ENCODE measurements at regions not wholly inside any gene's neighbourhood (a gene's known extent, or its start where the extent isn't known, plus 50 kb on each side); places are given as distances from the start of the nearest gene placed in this dataset.

- no peak for DNase-seq (ENCODE audit: low read depth in 2 of 3, low spot score in 2 of 3)
Observed at GRCh38 chr9:86732514-86733171, 214.7 kb downstream of the GAS1 start.

DNA sequence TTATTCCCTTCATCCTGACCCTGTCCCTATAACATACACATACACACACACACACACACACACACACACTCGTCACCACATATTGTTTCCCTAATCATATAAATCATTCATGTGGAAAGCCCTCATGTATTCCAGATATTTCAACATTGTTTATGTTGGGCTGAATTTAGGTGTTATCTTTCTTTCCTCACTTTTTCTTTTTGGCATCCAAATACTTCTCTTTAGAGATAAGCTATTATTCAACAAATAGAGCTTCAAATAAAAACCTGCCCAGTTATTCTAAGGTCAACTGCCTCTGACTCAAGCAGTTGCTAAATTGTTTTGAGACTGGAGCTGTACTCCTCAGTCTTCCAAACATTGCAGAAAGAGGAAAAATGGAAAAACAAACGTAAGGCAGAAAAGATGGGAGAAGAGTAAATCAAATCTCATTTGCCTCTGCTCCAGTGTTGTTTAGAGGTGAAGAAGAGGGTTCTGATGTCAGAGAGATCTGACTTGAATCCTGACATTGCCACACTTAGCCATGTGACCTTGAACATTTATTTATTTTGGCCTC is 215.7 kb downstream of the GAS1 start:
- DNase-seq (ENCODE audit: low read depth in 2 of 3, low spot score in 2 of 3): no peak

DNA sequence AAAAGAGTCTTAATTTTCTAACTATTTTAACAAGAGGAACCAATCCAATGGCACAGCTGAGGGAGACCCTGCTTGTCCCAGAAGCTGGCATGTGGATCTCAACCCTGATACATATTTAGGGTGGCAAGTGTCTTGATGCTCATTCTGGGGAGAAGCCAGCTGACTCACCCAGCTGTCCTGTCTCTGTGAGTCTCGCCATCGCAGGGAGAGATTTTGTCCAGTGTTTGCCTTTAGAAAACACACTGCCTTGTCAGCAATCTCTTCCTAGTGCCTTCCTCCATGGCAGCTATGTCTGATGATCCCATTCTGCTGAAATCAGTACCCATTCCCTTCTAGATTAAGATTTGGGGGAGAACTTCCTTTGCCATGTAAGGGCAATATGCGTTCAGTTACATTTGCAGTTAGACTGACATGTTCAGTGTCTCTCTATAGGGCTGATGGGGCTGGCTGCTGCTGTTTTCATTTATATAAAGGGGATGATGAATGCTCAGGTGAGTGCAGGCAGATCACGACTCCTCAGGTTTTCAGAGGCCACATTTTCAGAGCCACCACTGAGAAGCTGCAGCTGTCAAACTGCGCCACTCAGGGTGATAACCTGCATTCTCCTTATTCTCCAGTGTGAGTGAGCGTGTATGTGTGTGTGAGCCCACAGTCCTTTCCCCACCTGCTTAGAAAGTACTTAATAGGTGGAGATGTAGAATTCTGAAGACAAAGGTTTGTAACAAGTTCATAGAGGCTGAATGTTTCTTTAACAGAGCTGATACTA is 217.0 kb downstream of the GAS1 start:
- no peak for DNase-seq (ENCODE audit: low read depth in 2 of 3, low spot score in 2 of 3)

- no peak for DNase-seq (ENCODE audit: low read depth in 2 of 3, low spot score in 2 of 3)
Observed at GRCh38 chr9:86724529-86724928, 222.8 kb downstream of the GAS1 start.

DNA sequence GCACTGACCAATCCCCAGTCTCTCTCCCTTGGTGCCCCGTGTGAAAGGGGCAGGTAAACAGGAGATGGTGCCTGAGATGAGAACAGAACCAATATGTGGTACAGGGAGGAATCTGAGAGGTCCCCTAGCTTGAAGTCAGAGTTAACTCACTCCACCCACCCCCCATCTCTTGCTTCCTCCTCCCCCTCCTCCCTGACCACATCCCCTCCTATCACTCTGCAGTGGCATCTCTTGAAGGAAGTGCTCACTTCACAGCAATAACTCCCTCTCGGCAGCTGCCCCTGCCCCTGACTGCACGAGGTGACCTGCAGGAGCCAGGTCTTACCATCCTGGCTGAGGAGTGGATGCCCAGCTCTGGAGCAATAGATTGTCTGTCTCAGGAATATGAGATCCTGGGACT is 224.0 kb downstream of the GAS1 start:
- no peak for DNase-seq (ENCODE audit: low read depth in 2 of 3, low spot score in 2 of 3)

GRCh38 chr9:86722706-86723075 is 224.6 kb downstream of the GAS1 start:
- no peak for DNase-seq (ENCODE audit: low read depth in 2 of 3, low spot score in 2 of 3)

DNA sequence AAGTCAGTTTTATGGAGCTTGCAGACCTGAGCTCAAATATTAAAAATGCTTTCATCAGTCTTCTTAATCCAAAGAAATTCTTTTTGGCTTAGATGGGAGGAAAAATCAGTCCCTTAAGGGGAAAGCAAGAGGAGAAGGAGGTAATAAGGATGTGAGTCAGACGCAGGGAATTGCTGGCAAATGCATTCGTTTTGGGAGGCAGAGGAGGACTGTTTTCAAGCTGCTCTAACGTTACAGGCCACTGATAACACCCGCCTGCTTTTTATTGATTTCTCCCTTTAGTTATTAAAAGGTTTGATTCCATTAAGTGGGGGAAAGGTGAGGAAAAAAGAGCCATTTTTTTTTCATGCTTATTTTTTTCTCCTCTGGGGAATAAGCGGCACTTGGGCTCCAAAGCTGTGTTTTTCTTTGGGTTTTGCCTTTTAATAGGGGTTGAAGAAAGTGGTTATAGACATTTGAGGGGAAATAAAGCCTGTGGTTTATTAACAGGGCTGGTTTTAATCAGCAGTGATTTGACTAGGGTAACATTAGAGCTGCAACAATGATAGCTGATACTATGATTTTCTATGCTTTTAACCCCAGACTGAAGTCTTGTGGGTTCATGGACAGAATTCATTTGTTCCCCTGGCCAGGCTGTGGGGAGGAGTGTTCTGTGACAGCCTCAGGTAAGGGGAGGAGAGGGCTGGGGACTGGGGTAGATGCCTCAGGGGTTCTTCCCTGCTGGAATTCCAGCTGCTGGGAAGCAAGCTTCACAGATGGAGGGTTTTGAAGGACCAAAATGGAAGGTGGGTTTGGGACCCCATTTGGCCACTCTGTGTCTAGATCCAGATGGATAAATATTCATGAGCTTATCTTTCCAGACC is 225.2 kb downstream of the GAS1 start:
- no peak for DNase-seq (ENCODE audit: low read depth in 2 of 3, low spot score in 2 of 3)

DNA sequence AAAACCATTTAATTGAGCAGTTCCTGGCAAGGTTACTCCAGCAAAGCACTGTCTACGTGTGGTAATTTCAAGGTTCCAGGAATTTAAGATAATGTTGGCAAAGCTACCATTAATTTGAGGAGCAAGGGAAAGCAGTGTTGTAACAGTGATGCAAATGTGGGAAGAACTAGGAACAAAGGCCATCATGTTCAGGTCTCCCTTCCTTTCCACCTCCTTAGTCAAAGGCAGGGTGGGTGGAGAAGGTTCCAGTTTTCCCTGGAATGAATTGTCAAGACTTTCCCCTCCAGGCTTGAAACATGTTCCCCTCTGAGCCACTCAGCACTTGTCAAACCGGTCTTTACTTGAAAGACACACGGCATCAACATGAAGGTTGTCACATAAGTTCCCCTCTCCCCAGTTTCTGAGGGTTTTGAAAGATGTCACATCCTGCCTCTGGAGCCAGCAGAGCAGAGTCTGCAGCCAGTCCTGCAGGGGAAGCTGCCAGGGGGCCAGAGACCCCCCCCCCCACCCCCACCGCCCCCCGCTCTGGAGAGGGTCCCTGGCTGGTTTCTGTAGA is 226.0 kb downstream of the GAS1 start:
- DNase-seq (ENCODE audit: low read depth in 2 of 3, low spot score in 2 of 3): no peak

DNA sequence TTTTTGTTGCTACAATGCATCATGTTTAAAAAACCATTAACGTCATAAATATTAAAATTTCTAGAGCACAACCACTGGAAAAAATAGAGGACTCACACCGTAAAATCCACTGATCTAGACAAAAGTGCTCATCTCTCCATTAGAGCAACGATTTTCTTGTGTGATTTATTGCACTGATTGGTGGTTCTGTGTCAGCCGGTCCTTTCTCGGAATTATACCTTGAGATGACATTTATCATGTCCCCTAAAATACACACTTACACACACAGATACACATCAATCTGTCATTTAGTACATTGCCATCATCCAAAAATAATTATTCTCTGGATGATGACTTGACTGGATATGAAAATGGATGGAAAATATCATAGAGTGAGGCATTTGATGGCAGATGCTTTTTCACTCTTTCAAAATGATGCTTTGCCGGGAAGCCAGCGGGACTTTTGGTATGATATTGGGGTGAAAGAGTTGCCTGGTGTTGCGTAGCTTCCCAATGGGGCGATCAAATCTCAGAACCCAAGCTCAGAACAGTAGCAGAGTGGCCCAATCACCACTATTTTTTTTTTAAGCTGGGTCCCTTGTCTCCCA is 226.6 kb downstream of the GAS1 start:
- no peak for DNase-seq (ENCODE audit: low read depth in 2 of 3, low spot score in 2 of 3)

DNA sequence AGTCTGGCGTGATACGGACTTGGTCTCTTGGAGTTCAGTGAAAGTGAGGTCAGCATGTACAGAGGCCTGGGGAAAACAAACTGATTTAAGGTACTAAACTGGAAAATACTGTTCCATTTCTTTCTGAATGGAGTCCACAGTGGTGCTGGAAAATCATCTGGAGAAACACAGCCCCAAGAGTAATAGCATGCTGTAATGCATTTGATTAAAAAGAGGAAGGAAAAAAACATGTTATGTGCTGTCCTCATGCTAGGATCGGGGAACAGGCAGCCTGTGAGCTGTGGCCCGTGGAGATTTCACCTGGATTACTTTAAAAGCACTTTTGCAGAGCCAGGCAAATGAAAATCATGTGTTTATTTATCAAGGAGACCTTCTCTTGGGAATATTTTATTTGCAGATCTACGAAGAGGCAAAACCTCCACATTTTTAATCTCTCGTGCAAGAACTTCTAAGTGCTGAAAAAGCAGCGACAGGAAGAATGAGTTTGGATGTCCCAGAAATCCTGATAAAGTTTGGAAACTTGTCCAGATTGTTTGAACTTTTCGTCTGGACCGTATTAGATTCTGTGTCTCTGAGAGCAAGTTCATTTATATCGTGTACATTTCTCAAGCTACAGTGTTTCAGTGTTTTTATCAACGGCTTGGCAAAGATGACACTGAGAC is 228.8 kb downstream of the GAS1 start:
- DNase-seq (ENCODE audit: low read depth in 2 of 3, low spot score in 2 of 3): no peak

GRCh38 chr9:86716326-86716922 is 230.9 kb downstream of the GAS1 start:
- DNase-seq (ENCODE audit: low read depth in 2 of 3, low spot score in 2 of 3): no peak

- no peak for DNase-seq (ENCODE audit: low read depth in 2 of 3, low spot score in 2 of 3)
Observed at GRCh38 chr9:86714999-86715398, 232.3 kb downstream of the GAS1 start.

DNA sequence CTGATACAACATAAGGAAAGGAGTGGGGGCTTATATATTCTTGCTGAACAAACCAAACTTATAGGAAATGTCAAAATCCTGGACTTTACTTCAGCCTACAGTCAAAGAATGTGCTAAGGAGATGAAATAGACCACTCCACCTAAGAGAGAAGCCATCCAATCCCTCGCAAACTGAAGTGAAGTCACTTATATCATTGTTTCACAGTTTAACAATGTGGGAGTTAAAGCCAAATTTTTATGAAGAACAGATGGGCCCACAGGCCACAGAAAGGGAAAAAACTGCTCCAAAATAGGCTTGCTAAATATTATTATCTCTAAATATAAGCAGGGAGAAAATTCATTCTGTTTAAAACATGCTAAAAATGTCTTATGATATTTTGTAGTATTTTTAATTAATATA is 233.3 kb downstream of the GAS1 start:
- no peak for DNase-seq (ENCODE audit: low read depth in 2 of 3, low spot score in 2 of 3)

- no peak for DNase-seq (ENCODE audit: low read depth in 2 of 3, low spot score in 2 of 3)
Observed at GRCh38 chr9:86713470-86713869, 233.8 kb downstream of the GAS1 start.

- no peak for DNase-seq (ENCODE audit: low read depth in 2 of 3, low spot score in 2 of 3)
Observed at GRCh38 chr9:86708918-86709835, 238.1 kb downstream of the GAS1 start.

DNA sequence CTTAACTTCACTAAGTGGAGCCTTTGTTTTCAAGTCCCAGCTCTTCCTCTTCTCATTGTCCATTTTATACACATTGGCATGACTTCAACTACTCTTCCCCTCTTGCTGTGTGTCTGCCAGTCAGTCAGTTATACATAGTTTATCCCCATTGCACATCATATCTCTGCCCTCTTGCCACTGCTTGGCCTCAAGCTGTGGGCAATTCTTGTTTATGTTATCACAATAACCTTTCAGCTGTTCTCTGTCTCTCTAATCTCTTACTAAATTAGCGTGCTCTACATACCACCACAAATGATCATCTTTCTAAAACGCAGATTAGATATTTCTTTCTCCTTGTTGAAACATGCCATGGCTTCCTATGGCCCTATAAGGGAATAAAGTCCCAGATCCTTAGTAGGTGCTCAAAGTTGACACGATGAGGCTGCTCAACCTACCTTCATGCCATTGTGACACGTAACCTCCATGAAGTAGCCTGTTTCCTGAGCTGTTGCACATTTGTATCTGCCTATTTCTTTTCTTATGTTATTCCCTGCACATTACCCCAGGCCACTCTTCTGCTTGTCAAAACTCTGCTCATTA is 239.3 kb downstream of the GAS1 start:
- no peak for DNase-seq (ENCODE audit: low read depth in 2 of 3, low spot score in 2 of 3)

- DNase-seq (ENCODE audit: low read depth in 2 of 3, low spot score in 2 of 3): no peak
Observed at GRCh38 chr9:86706391-86706790, 240.9 kb downstream of the GAS1 start.

DNA sequence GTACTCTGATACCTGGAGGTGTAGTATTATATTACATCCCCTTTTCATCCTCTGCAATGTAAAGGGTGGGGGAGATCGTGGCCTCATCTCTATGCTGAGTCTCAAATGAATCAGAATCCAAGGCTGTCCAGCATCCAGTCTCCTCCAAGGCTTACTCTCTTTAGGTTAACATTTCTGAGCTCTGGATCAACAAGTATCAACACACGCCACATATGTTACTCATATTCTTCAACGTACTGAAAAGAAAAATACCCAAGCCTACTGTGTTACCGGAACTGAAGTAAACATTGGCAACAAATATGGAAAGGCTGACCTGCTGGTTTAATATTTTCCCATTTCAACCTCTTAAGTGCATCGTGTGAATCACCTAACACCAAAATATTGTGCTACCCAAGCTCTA is 241.8 kb downstream of the GAS1 start:
- no peak for DNase-seq (ENCODE audit: low read depth in 2 of 3, low spot score in 2 of 3)

- no peak for DNase-seq (ENCODE audit: low read depth in 2 of 3, low spot score in 2 of 3)
Observed at GRCh38 chr9:86703346-86703745, 244.0 kb downstream of the GAS1 start.
